ENCODE measurements at regions not wholly inside any gene's neighbourhood (a gene's known extent, or its start where the extent isn't known, plus 50 kb on each side); places are given as distances from the start of the nearest gene placed in this dataset.

GRCh38 chr7:106180721-106181120 lies 68.6 kb upstream of the SYPL1 start:
- no peak for TF ChIP-seq CTCF (IDR thresholded peaks at IDR 0.05)
- no peak for TF ChIP-seq POLR2A (IDR thresholded peaks at IDR 0.05)
- TF ChIP-seq EP300 (IDR thresholded peaks at IDR 0.05) = no peak
